Psoas muscle (tissue), 7 donors: ENCODE measurements at regions not wholly inside any gene's neighbourhood (a gene's known extent, or its start where the extent isn't known, plus 50 kb on each side); places are given as distances from the start of the nearest gene placed in this dataset.

Experiments used
- ATAC-seq, 4 donors: fragments of 200-7000 bp; cut with Tn5 transposase; one replicate each; pipeline ENCODE4 v1.9.1; 2020; ENCODE audit warnings: moderate library complexity in 3 of 4, mild to moderate bottlenecking in 2 of 4
- DNase-seq, 2 donors: peaks; one replicate each; pipeline ENCODE4 v3.0.0-alpha.2; 2020
- H3K27ac ChIP-seq: fragments of 200-600 bp; one replicate; pipeline ENCODE4 v1.8.0; 2022
- H3K27me3 ChIP-seq, 3 donors: fragments of 200-600 bp in 1 of 3; one replicate each; pipeline versions ENCODE4 v1.6.1 to v1.8.0; 2013 to 2022; ENCODE audit warnings: low read length in 2 of 3, mild to moderate bottlenecking in 2 of 3, moderate library complexity in 1 of 3; ENCODE audit not compliant: insufficient read depth in 3 of 3
- H3K36me3 ChIP-seq, 2 donors: fragments of 200-600 bp in 1 of 2; one replicate each; pipeline versions ENCODE4 v1.6.1 to v1.8.0; 2013 to 2022; ENCODE audit warnings: low read depth in 1 of 2, mild to moderate bottlenecking in 1 of 2, moderate library complexity in 1 of 2; ENCODE audit not compliant: insufficient read depth in 1 of 2
- H3K4me1 ChIP-seq: fragments of 200-600 bp; one replicate; pipeline ENCODE4 v1.8.0; 2022
- H3K4me3 ChIP-seq: fragments of 200-600 bp; one replicate; pipeline ENCODE4 v1.8.0; 2022; ENCODE audit warnings: mild to moderate bottlenecking
- H3K9me3 ChIP-seq: fragments of 200-600 bp; one replicate; pipeline ENCODE4 v1.8.0; 2022
- WGBS, 3 donors: extraction: QIAGEN DNeasy Blood & Tissue Kit; methylation state at CpG; one replicate each; pipeline versions ENCODE4 v1.1.6 to v1.1.7; 2013; 5-methylcytosine and 5-hydroxymethylcytosine counted together
- intact Hi-C, 2 donors: fragments of 100-400 bp; cut with DNase I; formaldehyde crosslinking; loops; one replicate each; pipeline versions ENCODE4 v1.11.0 to v1.14.2; 2022
- TF ChIP-seq, protein P1 (sequence below): fragments of 200-600 bp; IDR thresholded peaks from one replicate; pipeline ENCODE4 v1.8.0; 2022; ENCODE audit warnings: antibody characterized with exemption
- donor health status: healthy with polysubstance abuse.
- donor health status: DM: no; HTN: no; CAD: no; lungs with moderate emphysema.
- donor health status: Bipolar disorder and iron deficiency.
- donor health status: healthy.
- donor health status: DM: yes; HTN: yes; CAD: no.
- donor health status: DM: no; HTN: no; CAD: no.
- donor health status: DM: yes; HTN: yes; CAD: no.

DNA sequence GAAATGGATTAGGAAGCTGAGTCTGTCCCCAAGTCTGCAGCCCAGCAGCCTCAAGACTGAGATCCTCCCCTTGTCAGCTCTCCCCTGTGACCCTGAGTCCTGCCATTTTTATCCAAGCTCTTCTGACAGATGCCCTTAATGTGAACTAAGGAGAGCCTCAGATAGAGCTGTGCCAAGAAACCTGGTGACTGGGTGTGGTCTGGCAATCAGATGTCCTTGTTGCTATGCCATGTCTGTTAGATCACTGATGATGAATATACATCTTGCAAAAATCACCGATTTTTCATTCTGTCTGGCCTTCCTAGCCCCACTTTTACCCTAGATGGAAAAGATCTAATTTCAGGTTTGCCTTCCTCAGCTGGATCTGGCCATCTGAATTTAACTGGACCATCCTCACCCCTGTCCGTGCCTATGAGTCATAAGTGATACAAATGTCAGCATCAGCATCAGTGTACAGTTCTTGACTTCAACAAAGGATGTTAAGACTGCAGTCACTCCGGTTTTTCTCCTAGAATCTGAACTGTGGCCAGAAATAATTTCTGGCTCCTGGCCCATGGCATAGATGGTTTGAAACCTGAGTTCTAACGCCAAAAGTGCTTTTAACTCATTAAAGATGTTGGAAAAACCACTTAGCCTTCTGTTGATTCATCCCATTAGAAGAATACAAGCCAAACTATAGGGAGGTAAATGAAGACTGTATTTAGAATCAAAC is 61.2 kb upstream of the GRIP1 start:
- Histone ChIP-seq H3K27ac (no peak overlapping the region), H3K4me3 (no peak overlapping the region), H3K4me1 (no peaks in the 10 kb centered on the region), H3K36me3 (no peaks in the 10 kb centered on the region), H3K9me3 (no peaks in the 10 kb centered on the region), H3K27me3 (no peaks in the 10 kb centered on the region)
- TF ChIP-seq, protein P1, sequence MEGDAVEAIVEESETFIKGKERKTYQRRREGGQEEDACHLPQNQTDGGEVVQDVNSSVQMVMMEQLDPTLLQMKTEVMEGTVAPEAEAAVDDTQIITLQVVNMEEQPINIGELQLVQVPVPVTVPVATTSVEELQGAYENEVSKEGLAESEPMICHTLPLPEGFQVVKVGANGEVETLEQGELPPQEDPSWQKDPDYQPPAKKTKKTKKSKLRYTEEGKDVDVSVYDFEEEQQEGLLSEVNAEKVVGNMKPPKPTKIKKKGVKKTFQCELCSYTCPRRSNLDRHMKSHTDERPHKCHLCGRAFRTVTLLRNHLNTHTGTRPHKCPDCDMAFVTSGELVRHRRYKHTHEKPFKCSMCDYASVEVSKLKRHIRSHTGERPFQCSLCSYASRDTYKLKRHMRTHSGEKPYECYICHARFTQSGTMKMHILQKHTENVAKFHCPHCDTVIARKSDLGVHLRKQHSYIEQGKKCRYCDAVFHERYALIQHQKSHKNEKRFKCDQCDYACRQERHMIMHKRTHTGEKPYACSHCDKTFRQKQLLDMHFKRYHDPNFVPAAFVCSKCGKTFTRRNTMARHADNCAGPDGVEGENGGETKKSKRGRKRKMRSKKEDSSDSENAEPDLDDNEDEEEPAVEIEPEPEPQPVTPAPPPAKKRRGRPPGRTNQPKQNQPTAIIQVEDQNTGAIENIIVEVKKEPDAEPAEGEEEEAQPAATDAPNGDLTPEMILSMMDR = no peak
- ATAC-seq (no peak), DNase-seq (no peak)
- intact Hi-C loops = no loop called here
- WGBS, 3 donors = 38 to 56% (median 41%) methylated on average over 4 of the region's 4 CpGs

DNA sequence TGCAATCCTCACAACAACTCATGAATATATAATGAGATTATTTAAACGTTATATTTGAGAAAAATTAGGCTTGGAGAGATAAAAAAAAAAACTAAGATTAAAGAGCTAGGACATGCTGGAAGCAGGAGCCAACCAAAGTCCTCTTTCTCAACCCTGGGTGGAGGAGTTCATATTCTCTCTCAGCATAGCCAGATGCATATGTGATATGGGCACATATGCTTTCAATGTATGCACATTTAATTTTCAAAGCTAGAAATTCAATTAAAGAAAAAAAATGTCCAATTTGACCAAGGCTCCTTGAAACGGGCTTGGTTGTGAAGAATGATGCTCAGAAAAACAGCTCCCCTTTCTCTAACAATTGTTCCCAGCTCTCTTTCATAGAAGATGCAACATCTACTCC is 61.9 kb upstream of the GRIP1 start:
- Histone ChIP-seq H3K4me3 (no peak overlapping the region), H3K27ac (no peak overlapping the region), H3K9me3 (no peaks in the 10 kb centered on the region), H3K4me1 (no peaks in the 10 kb centered on the region), H3K27me3 (no peaks in the 10 kb centered on the region), H3K36me3 (no peaks in the 10 kb centered on the region)
- TF ChIP-seq, protein P1 = no peak
- intact Hi-C loops = no loop called here
- ATAC-seq (no peak), DNase-seq (no peak)
- 66 to 71% (median 67%) methylated on average over 2 of the region's 2 CpGs for WGBS, 3 donors

DNA sequence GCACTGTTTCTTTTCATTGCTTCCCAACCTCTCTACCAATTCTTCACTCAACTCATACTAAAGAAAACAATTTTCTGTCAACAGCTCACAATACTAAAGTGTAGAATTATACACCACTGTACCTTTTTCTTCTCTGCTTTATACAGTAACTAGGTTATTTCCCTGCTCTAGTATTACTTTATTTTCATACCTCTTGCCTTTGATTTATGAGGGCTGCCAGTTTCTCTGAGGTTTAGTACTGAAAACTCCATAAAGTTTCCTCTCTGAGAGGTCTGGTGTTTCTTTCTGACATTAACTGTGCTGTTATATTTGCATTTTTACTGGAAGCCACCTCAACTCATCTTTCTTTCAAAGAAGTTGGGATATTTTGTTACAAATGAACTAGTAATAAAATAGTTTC is 63.0 kb upstream of the GRIP1 start:
- Histone ChIP-seq H3K36me3 (no peaks in the 10 kb centered on the region), H3K4me3 (no peak overlapping the region), H3K9me3 (no peaks in the 10 kb centered on the region), H3K27me3 (no peaks in the 10 kb centered on the region), H3K27ac (no peak overlapping the region), H3K4me1 (no peaks in the 10 kb centered on the region)
- TF ChIP-seq, protein P1 = no peak
- intact Hi-C loops = no loop called here
- ATAC-seq (no peak), DNase-seq (no peak)

DNA sequence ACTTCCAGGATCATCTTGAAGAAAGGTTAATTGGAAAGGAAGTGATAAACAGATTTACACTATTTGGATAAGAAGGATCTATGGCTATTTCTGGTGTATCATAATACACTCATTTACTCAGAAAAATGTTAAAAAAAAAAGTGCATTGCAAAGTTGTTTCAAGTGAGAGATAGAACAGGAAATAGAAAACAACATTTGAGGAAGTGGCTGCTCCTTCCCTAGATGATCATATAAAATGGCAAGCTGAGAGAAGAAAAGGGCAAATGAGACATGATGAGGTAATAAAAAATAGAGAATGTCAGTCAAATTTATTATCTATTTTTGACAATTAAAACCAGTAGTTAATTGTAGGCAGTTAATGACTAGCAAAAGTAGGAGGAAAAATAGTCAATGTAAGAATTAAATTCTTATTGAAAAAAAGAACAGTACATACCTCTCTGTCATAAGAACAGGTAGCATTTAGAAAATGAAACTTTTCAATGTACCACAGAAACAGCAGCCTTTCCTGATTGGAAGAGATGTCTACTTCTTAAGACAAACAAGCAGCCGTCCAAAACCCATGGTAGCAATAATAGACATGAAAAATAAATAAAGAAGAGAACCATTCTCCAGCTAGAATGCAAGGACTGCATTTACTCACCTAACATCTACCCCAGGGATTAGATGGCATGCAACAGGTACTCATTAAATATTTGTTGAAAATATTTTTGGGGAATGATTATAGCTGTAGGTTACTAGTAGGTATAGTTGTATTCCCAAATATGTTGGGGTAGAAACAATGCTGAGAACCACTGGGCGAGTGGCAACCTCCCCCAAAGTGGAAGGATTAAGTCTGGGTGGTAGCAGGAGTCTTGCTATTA is 63.9 kb upstream of the GRIP1 start:
- intact Hi-C loops = no loop called here
- no peak overlapping the region for H3K4me3 ChIP-seq
- DNase-seq (no peak), ATAC-seq (no peak)
- 71 to 80% (median 74%) methylated on average over 2 of the region's 2 CpGs for WGBS, 3 donors
- H3K27me3 ChIP-seq = no peaks in the 10 kb centered on the region
- no peak overlapping the region for H3K27ac ChIP-seq
- no peaks in the 10 kb centered on the region for H3K9me3 ChIP-seq
- H3K36me3 ChIP-seq = no peaks in the 10 kb centered on the region
- TF ChIP-seq, protein P1 = no peak
- H3K4me1 ChIP-seq = no peaks in the 10 kb centered on the region
